ENCODE measurements at regions not wholly inside any gene's neighbourhood (a gene's known extent, or its start where the extent isn't known, plus 50 kb on each side); places are given as distances from the start of the nearest gene placed in this dataset.

DNA sequence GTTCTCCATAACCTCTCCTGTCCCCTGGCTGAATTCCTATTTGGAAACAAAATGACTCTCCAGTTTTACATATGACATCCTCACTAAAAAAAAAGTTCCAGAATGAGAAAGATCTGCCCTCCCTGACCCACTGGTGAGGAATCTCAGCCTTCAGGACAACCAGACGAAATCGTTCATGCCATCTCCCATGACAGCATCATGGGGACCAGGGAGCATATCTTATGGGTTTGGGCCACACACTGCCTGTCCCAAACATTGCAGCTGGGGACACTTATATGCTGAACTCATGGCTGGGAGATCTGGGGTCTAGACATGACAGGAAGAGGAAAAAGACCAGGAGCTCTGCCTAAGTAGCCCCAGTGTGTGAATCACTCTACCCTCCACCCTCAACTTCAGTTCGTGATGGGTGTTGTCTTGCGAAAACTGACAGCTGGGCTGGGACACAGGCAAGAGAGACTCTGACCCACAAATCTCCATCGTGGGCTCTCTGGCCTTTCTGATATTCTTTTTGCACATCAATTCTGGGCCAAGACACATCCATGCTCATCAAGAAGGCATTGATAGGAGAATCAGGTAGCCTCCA is 102.0 kb downstream of the ZNF280B start:
- DNase-seq = no peak
- intact Hi-C loops (cut with micrococcal nuclease) = no loop called here
- peaks cover 13% of the 10 kb centered on the region for H3K4me1 ChIP-seq
- no peak overlapping the region for H3K27ac ChIP-seq (replicated peaks)
- H3K36me3 ChIP-seq = no peaks in the 10 kb centered on the region
- no peak overlapping the region for H3K4me3 ChIP-seq
- peaks cover 85% of the 10 kb centered on the region for H3K27me3 ChIP-seq (ENCODE audit: low read depth)
- no peaks in the 10 kb centered on the region for H3K9me3 ChIP-seq (replicated peaks)
- TF ChIP-seq, protein P1, sequence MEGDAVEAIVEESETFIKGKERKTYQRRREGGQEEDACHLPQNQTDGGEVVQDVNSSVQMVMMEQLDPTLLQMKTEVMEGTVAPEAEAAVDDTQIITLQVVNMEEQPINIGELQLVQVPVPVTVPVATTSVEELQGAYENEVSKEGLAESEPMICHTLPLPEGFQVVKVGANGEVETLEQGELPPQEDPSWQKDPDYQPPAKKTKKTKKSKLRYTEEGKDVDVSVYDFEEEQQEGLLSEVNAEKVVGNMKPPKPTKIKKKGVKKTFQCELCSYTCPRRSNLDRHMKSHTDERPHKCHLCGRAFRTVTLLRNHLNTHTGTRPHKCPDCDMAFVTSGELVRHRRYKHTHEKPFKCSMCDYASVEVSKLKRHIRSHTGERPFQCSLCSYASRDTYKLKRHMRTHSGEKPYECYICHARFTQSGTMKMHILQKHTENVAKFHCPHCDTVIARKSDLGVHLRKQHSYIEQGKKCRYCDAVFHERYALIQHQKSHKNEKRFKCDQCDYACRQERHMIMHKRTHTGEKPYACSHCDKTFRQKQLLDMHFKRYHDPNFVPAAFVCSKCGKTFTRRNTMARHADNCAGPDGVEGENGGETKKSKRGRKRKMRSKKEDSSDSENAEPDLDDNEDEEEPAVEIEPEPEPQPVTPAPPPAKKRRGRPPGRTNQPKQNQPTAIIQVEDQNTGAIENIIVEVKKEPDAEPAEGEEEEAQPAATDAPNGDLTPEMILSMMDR (IDR thresholded peaks at IDR 0.05; ENCODE audit: borderline replicate concordance) = no peak

- Histone ChIP-seq H3K4me3 (no peak overlapping the region), H3K27ac (replicated peaks) (no peak overlapping the region), H3K36me3 (no peaks in the 10 kb centered on the region), H3K4me1 (peaks cover 13% of the 10 kb centered on the region), H3K9me3 (replicated peaks) (peaks cover 3% of the 10 kb centered on the region), H3K27me3 (ENCODE audit: low read depth) (peaks cover 88% of the 10 kb centered on the region)
- no peak for DNase-seq
- intact Hi-C loops (cut with micrococcal nuclease) = no loop called here
- TF ChIP-seq, protein P1 (IDR thresholded peaks at IDR 0.05; ENCODE audit: borderline replicate concordance) = no peak
Observed at GRCh38 chr22:22407061-22407460, 101.5 kb downstream of the ZNF280B start.

GRCh38 chr22:22408269-22408668 is 100.3 kb downstream of the ZNF280B start:
- intact Hi-C loops (cut with micrococcal nuclease) = no loop called here
- no peak for DNase-seq
- TF ChIP-seq, protein P1 (IDR thresholded peaks at IDR 0.05; ENCODE audit: borderline replicate concordance) = no peak
- H3K27ac ChIP-seq (replicated peaks) = no peak overlapping the region
- no peaks in the 10 kb centered on the region for H3K36me3 ChIP-seq
- H3K9me3 ChIP-seq (replicated peaks) = peaks cover 15% of the 10 kb centered on the region
- H3K4me1 ChIP-seq = peaks cover 13% of the 10 kb centered on the region
- H3K27me3 ChIP-seq (ENCODE audit: low read depth) = peaks cover 95% of the 10 kb centered on the region
- no peak overlapping the region for H3K4me3 ChIP-seq

DNA sequence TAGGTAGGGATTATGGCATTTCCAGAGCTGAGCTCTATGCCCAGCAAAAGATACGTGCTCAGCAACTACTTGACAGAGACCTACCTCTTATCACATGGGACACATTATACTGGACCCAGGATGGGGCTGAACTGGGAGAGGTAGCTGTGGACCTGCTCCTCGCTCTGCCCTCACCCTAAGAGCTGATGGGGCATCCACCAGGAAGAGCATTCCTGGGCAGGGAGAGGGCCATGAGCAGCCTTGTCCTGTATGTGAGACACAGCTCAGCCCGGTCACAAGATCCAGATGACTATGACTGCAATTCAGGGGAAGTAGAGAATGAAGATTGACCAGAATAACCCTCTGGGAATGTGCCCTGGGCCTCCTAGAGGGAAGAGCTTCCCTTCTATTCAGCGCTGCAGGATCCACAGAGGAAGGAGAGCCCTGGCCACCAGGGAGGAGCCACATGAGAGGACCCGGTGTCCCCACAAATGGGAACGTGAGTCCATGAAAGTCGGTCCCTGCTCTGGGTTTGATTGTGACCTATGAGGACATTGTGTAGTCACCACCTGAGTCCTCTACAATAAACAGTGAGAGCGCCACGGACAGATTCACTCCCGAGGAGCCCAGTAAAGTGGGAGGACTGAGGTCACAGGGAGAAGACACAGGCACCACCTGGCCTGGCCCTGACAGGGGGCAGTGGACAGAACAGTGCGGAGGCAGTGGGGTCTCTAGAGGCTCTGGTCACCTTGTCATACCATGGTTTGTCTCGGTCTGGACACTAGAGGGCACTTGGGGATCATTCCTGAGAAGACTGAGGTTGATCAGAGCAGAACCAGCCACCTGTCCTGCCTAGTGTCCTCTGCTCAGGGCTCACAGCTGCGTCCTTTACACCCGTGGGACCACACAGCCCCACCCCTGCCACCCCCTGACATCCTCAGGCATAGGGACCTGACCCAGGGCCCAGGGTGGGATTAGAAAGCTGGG is 99.5 kb downstream of the ZNF280B start:
- Histone ChIP-seq H3K36me3 (no peaks in the 10 kb centered on the region), H3K4me1 (peaks cover 13% of the 10 kb centered on the region), H3K9me3 (replicated peaks) (peaks cover 21% of the 10 kb centered on the region), H3K4me3 (no peak overlapping the region), H3K27ac (replicated peaks) (no peak overlapping the region), H3K27me3 (ENCODE audit: low read depth) (peaks cover 95% of the 10 kb centered on the region)
- no peak for DNase-seq
- TF ChIP-seq, protein P1 (IDR thresholded peaks at IDR 0.05; ENCODE audit: borderline replicate concordance) = peak; percentile 32
- intact Hi-C loops (cut with micrococcal nuclease) = no loop called here

- Histone ChIP-seq H3K36me3 (no peaks in the 10 kb centered on the region), H3K9me3 (replicated peaks) (peaks cover 21% of the 10 kb centered on the region), H3K4me1 (peaks cover 13% of the 10 kb centered on the region), H3K27me3 (ENCODE audit: low read depth) (peaks cover 96% of the 10 kb centered on the region), H3K4me3 (no peak overlapping the region), H3K27ac (replicated peaks) (peak overlapping the region; percentile 12)
- intact Hi-C loops (cut with micrococcal nuclease) = no loop called here
- TF ChIP-seq, protein P1 (IDR thresholded peaks at IDR 0.05; ENCODE audit: borderline replicate concordance) = no peak
- peak; percentile 76 for DNase-seq
Observed at GRCh38 chr22:22410121-22410520, 98.4 kb downstream of the ZNF280B start.

All from left ventricle myocardium inferior (tissue), 1 donor.